Activated B cell treated with CpG ODN at 0.5 μM for 24 hours (primary cell): ENCODE measurements at regions not wholly inside any gene's neighbourhood (a gene's known extent, or its start where the extent isn't known, plus 50 kb on each side); places are given as distances from the start of the nearest gene placed in this dataset.

Experiments
- ATAC-seq: fragments of 200-7000 bp; cut with Tn5 transposase; one replicate; pipeline ENCODE4 v1.10.0; 2021; ENCODE audit warnings: low read depth, mild to moderate bottlenecking, moderate library complexity
- CTCF ChIA-PET: fragments of 350-600 bp; sonication (Branson Sonifier 250); formaldehyde crosslinking; loops from one replicate; lab custom pipeline; 2021; ENCODE audit warnings: antibody characterized with exemption; lab: Charles Lee
- POLR2A ChIA-PET: fragments of 350-600 bp; sonication (Branson Sonifier 250); formaldehyde crosslinking; loops from one replicate; lab custom pipeline; 2021; ENCODE audit warnings: antibody characterized with exemption; lab: Charles Lee
- DNase-seq: peaks from one replicate; pipeline ENCODE4 v3.0.0; 2022
- H3K27ac Mint-ChIP-seq: one replicate; pipeline ENCODE4 v1.8.0; 2020; ENCODE audit warnings: mixed read lengths
- H3K27me3 Mint-ChIP-seq: one replicate; pipeline ENCODE4 v1.8.0; 2021; ENCODE audit warnings: mixed read lengths
- H3K36me3 Mint-ChIP-seq: one replicate; pipeline ENCODE4 v1.8.0; 2021; ENCODE audit warnings: low read depth, mixed read lengths
- H3K4me1 Mint-ChIP-seq: one replicate; pipeline ENCODE4 v1.8.0; 2021; ENCODE audit warnings: mixed read lengths
- H3K4me3 Mint-ChIP-seq: one replicate; pipeline ENCODE4 v1.8.0; 2020; ENCODE audit warnings: mild to moderate bottlenecking, mixed read lengths
- H3K9me3 Mint-ChIP-seq: one replicate; pipeline ENCODE4 v1.8.0; 2020; ENCODE audit warnings: mixed read lengths
- CTCF ChIP-seq: fragments of 200-600 bp; IDR thresholded peaks from one replicate; pipeline ENCODE4 v1.8.0; 2022; ENCODE audit warnings: antibody characterized with exemption, mild to moderate bottlenecking
- intact Hi-C: fragments of 100-400 bp; cut with micrococcal nuclease; formaldehyde crosslinking; loops from one replicate; pipeline ENCODE4 v1.15.1; 2024

- intact Hi-C loops: no loop called here
- CTCF ChIA-PET: no interaction called here
- no peaks in the 10 kb centered on the region for H3K36me3 Mint-ChIP-seq
Observed at GRCh38 chr16:51630076-51630475, 479.0 kb upstream of the SALL1 start.

GRCh38 chr16:51629576-51629975 is 478.5 kb upstream of the SALL1 start:
- Mint-ChIP-seq H3K36me3 (no peaks in the 10 kb centered on the region), H3K27ac (no peak overlapping the region), H3K9me3 (peaks cover 5% of the 10 kb centered on the region), H3K27me3 (no peaks in the 10 kb centered on the region), H3K4me3 (no peak overlapping the region), H3K4me1 (no peaks in the 10 kb centered on the region)
- no peak for TF ChIP-seq CTCF
- no peak for ATAC-seq
- DNase-seq: no peak
- CTCF ChIA-PET: no interaction called here
- intact Hi-C loops: no loop called here
- POLR2A ChIA-PET: no interaction called here

More at GRCh38 chr16:51630076-51630475, 479.0 kb upstream of the SALL1 start:
- no peaks in the 10 kb centered on the region for H3K27me3 Mint-ChIP-seq
- H3K4me3 Mint-ChIP-seq: no peak overlapping the region
- no peak overlapping the region for H3K27ac Mint-ChIP-seq
- no peaks in the 10 kb centered on the region for H3K4me1 Mint-ChIP-seq
- ATAC-seq (no peak), DNase-seq (no peak)
- POLR2A ChIA-PET: no interaction called here
- TF ChIP-seq CTCF: no peak
- H3K9me3 Mint-ChIP-seq: peaks cover 5% of the 10 kb centered on the region

GRCh38 chr16:51624080-51624775 is 473.2 kb upstream of the SALL1 start:
- no peak for ATAC-seq
- intact Hi-C loops: no loop called here
- Mint-ChIP-seq H3K27me3 (no peaks in the 10 kb centered on the region), H3K4me3 (no peak overlapping the region), H3K9me3 (peaks cover under 1% of the 10 kb centered on the region), H3K36me3 (no peaks in the 10 kb centered on the region), H3K4me1 (no peaks in the 10 kb centered on the region), H3K27ac (no peak overlapping the region)
- DNase-seq: no peak
- ChIA-PET CTCF (no interaction called here), POLR2A (no interaction called here)
- TF ChIP-seq CTCF: no peak

- no peak for ATAC-seq
- no peaks in the 10 kb centered on the region for H3K36me3 Mint-ChIP-seq
- POLR2A ChIA-PET: no interaction called here
- H3K27ac Mint-ChIP-seq: no peak overlapping the region
- no peak for DNase-seq
- peaks cover 2% of the 10 kb centered on the region for H3K9me3 Mint-ChIP-seq
- H3K4me1 Mint-ChIP-seq: no peaks in the 10 kb centered on the region
- no peak overlapping the region for H3K4me3 Mint-ChIP-seq
- no peaks in the 10 kb centered on the region for H3K27me3 Mint-ChIP-seq
- intact Hi-C loops: no loop called here
- CTCF ChIA-PET: no interaction called here
- no peak for TF ChIP-seq CTCF
Observed at GRCh38 chr16:51621610-51622009, 470.5 kb upstream of the SALL1 start.

GRCh38 chr16:51615141-51615540 is 464.1 kb upstream of the SALL1 start:
- H3K4me3 Mint-ChIP-seq: no peak overlapping the region
- H3K27ac Mint-ChIP-seq: no peak overlapping the region
- no peak for ATAC-seq
- H3K4me1 Mint-ChIP-seq: no peaks in the 10 kb centered on the region
- H3K9me3 Mint-ChIP-seq: peaks cover 7% of the 10 kb centered on the region
- no peak for DNase-seq
- ChIA-PET POLR2A (no interaction called here), CTCF (no interaction called here)
- intact Hi-C loops: no loop called here
- H3K36me3 Mint-ChIP-seq: no peaks in the 10 kb centered on the region
- no peaks in the 10 kb centered on the region for H3K27me3 Mint-ChIP-seq
- TF ChIP-seq CTCF: no peak
